Peyer's patch (tissue), 4 donors: ENCODE measurements at regions not wholly inside any gene's neighbourhood (a gene's known extent, or its start where the extent isn't known, plus 50 kb on each side); places are given as distances from the start of the nearest gene placed in this dataset.

Experiments used
- DNase-seq, 3 donors: peaks; one replicate each; pipeline ENCODE4 v3.0.0-alpha.2; 2017 to 2019
- H3K27ac ChIP-seq, 4 donors: fragments of 200-600 bp; sonication (generic); one replicate each; pipeline ENCODE4 v1.5.1; 2016 to 2019
- H3K27me3 ChIP-seq, 2 donors: fragments of 200-600 bp; sonication (generic); one replicate each; pipeline ENCODE4 v1.5.1; 2019
- H3K36me3 ChIP-seq, 3 donors: fragments of 200-600 bp; sonication (generic); one replicate each; pipeline ENCODE4 v1.5.1; 2016 to 2019
- H3K4me1 ChIP-seq, 4 donors: fragments of 200-600 bp; sonication (generic); one replicate each; pipeline ENCODE4 v1.5.1; 2016 to 2019
- H3K4me3 ChIP-seq, 4 donors: fragments of 200-600 bp; sonication (generic); 1 replicate in 3 of 4; 2 replicates in 1 of 4; pipeline ENCODE4 v1.5.1; 2016 to 2019; ENCODE audit warnings: mild to moderate bottlenecking in 1 of 4
- H3K9me3 ChIP-seq, 4 donors: fragments of 200-600 bp; sonication (generic); one replicate each; pipeline ENCODE4 v1.5.1; 2016 to 2019; ENCODE audit warnings: mild to moderate bottlenecking in 1 of 4
- CTCF ChIP-seq, 6 experiments: fragments of 450-650 bp in 4 of 6; fragments of 200-600 bp in 2 of 6; sonication (generic) in 1 of 6; IDR thresholded peaks; one replicate each; pipeline ENCODE4 v1.5.1; 2017 to 2019; ENCODE audit warnings: antibody characterized with exemption in 6 of 6, mild to moderate bottlenecking in 3 of 6, moderate library complexity in 1 of 6
- POLR2A ChIP-seq, 2 donors: fragments of 450-650 bp; IDR thresholded peaks; one replicate each; pipeline ENCODE4 v1.5.1; 2017; ENCODE audit warnings: antibody characterized with exemption in 2 of 2, mild to moderate bottlenecking in 2 of 2, moderate library complexity in 2 of 2

GRCh38 chr11:11782532-11783110 is 59.2 kb upstream of the USP47 start:
- Histone ChIP-seq H3K27ac (no peak overlapping the region), H3K9me3 (no peaks in the 10 kb centered on the region), H3K4me1 (no peaks in the 10 kb centered on the region), H3K27me3 (no peaks in the 10 kb centered on the region), H3K4me3 (no peak overlapping the region), H3K36me3 (no peaks in the 10 kb centered on the region)
- TF ChIP-seq CTCF (IDR thresholded peaks at IDR 0.05) (no peak), POLR2A (IDR thresholded peaks at IDR 0.05) (no peak)
- no peak for DNase-seq

GRCh38 chr11:11780858-11781257 is 60.9 kb upstream of the USP47 start:
- TF ChIP-seq CTCF (IDR thresholded peaks at IDR 0.05) (no peak), POLR2A (IDR thresholded peaks at IDR 0.05) (no peak)
- Histone ChIP-seq H3K27me3 (no peaks in the 10 kb centered on the region), H3K4me1 (no peaks in the 10 kb centered on the region), H3K4me3 (no peak overlapping the region), H3K9me3 (no peaks in the 10 kb centered on the region), H3K27ac (no peak overlapping the region), H3K36me3 (no peaks in the 10 kb centered on the region)
- no peak for DNase-seq

- no peak overlapping the region for H3K27ac ChIP-seq
- no peaks in the 10 kb centered on the region for H3K4me1 ChIP-seq
- H3K4me3 ChIP-seq, result no peak overlapping the region
- no peaks in the 10 kb centered on the region for H3K9me3 ChIP-seq
- no peak for DNase-seq
- TF ChIP-seq CTCF (IDR thresholded peaks at IDR 0.05), result no peak
- TF ChIP-seq POLR2A (IDR thresholded peaks at IDR 0.05), result no peak
- H3K27me3 ChIP-seq, result no peaks in the 10 kb centered on the region
- no peaks in the 10 kb centered on the region for H3K36me3 ChIP-seq
These were observed 61.8 kb upstream of the USP47 start for GRCh38 chr11:11779975-11780374.

DNA sequence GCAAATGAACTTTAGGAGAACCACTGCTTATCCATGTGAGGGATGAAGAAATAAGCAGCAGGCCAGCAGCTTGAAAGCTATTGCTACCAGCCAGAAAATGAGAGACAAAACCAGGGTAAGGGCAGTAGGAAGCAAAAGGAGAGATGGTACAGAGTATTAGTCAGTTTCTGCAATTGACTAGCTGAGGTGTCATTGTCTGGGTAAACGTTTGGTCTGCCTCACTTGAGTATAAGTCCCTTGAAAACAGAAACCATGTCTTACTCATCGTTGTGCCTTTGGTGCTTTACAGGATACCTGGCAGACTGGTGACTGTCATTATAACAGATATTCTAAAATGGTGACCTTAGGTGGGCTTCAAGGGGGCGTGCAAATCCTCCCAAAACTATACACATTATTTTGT is 63.9 kb upstream of the USP47 start:
- Histone ChIP-seq H3K4me1 (no peaks in the 10 kb centered on the region), H3K27me3 (no peaks in the 10 kb centered on the region), H3K4me3 (no peak overlapping the region), H3K27ac (no peak overlapping the region), H3K9me3 (no peaks in the 10 kb centered on the region), H3K36me3 (no peaks in the 10 kb centered on the region)
- no peak for TF ChIP-seq POLR2A (IDR thresholded peaks at IDR 0.05)
- TF ChIP-seq CTCF (IDR thresholded peaks at IDR 0.05), result no peak
- DNase-seq, result no peak

DNA sequence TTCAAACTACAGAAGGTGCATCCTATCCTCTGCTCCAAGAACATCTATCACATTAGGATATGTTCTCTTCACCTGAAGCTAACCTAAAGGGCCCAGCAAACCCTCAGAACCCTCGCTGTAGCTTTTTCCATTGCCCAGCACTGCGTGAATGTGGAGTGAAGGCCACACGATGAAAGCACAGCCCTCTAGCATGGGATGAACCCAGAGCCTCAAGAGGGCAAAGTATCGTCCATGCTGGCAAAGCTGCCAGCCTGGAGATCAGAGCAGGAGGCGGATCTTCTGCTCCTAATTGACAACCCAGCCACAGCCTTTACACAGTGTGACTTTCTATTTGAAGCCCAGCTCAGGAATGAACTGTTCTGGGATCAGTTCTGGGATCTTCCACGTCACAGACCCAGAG is 65.1 kb upstream of the USP47 start:
- H3K4me1 ChIP-seq, result no peaks in the 10 kb centered on the region
- no peaks in the 10 kb centered on the region for H3K27me3 ChIP-seq
- H3K4me3 ChIP-seq, result no peak overlapping the region
- no peak overlapping the region for H3K27ac ChIP-seq
- H3K9me3 ChIP-seq, result no peaks in the 10 kb centered on the region
- DNase-seq, result no peak
- TF ChIP-seq CTCF (IDR thresholded peaks at IDR 0.05) (no peak), POLR2A (IDR thresholded peaks at IDR 0.05) (no peak)
- no peaks in the 10 kb centered on the region for H3K36me3 ChIP-seq

DNA sequence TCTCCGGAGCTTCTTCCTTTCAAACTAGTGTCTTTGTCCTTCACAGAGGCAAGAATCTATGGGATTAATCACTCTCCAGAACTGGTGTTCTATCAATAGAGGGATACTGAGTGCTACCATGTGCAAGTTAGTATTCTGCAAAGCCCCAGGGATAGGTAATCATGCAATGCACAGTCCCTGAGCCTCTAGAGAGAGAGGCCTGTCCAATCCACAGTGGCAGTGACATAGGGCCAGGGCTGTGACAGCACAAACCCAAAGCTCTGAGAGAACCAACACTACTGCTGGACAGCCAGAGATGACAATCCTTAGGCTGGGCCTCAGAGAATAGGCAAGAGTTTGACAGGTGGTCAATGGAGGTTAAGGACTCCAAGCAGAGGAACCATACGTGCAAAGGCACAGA is 66.8 kb upstream of the USP47 start:
- no peak overlapping the region for H3K27ac ChIP-seq
- no peak for TF ChIP-seq POLR2A (IDR thresholded peaks at IDR 0.05)
- TF ChIP-seq CTCF (IDR thresholded peaks at IDR 0.05), result no peak
- H3K4me1 ChIP-seq, result no peaks in the 10 kb centered on the region
- no peaks in the 10 kb centered on the region for H3K36me3 ChIP-seq
- no peak overlapping the region for H3K4me3 ChIP-seq
- H3K27me3 ChIP-seq, result no peaks in the 10 kb centered on the region
- no peaks in the 10 kb centered on the region for H3K9me3 ChIP-seq
- DNase-seq, result no peak
